ENCODE measurements at regions not wholly inside any gene's neighbourhood (a gene's known extent, or its start where the extent isn't known, plus 50 kb on each side); places are given as distances from the start of the nearest gene placed in this dataset.

DNA sequence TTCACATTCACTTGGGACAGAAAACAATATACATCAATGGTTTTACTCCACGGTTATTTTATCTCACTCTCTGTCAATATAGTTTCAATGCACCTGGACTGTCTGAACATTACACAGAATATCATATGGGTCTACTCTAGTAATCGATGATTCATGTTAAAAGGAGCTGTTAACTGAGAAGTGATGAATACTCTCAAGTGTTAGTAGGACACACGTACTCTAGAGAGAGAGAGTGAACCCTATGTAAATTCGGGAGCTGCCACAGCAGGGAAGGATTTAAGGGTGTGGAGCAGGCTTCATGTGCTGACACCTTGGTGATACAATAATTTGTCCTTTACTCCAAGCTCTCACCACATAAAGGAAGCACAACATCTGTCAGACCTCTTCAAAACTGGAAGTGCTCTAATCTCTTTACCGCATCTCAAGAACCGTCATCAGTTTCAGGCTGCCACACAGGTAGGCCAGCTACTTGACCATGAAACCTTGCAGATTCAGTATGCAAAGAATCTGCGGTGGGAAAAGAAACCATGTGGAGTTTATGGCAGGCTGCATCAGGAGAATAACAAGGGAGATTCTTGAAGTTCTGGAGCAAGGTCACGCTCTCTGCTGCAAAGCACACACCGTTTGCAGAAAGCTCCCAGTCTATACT lies 199.2 kb upstream of the TMC3 start:
- 57% methylated on average over 9 of the region's 9 CpGs for WGBS (ENCODE audit: low lambda C conversion rate)
- Histone ChIP-seq H3K4me2 (no peak overlapping the region), H4K20me1 (ENCODE audit: insufficient read depth) (no peaks in the 10 kb centered on the region), H3K27me3 (ENCODE audit: insufficient read depth) (no peaks in the 10 kb centered on the region), H3K79me2 (ENCODE audit: insufficient read depth) (no peaks in the 10 kb centered on the region), H2AFZ (ENCODE audit: low read depth) (no peak overlapping the region), H3K4me1 (ENCODE audit: control insufficient read depth in 1 of 2, insufficient read depth in 2 of 2, low read depth in 1 of 2, low read length in 1 of 2) (no peaks in the 10 kb centered on the region), H3K9me3 (no peaks in the 10 kb centered on the region), H3K4me3 (ENCODE audit: low read depth in 2 of 2, low read length in 1 of 2) (no peak overlapping the region), H3F3A (replicated peaks; ENCODE audit: insufficient read depth) (no peaks in the 10 kb centered on the region), H3K9me2 (no peaks in the 10 kb centered on the region), H3K9ac (no peak overlapping the region), H3K27ac (ENCODE audit: low read depth in 2 of 2, low read length in 1 of 2) (no peak overlapping the region), H3K36me3 (replicated peaks in 1 of 2; ENCODE audit: control insufficient read depth in 1 of 2, insufficient read depth in 2 of 2, low read length in 1 of 2) (no peaks in the 10 kb centered on the region)
- TF ChIP-seq TCF12 (IDR thresholded peaks at IDR 0.05): no peak
- TF ChIP-seq, protein P1, sequence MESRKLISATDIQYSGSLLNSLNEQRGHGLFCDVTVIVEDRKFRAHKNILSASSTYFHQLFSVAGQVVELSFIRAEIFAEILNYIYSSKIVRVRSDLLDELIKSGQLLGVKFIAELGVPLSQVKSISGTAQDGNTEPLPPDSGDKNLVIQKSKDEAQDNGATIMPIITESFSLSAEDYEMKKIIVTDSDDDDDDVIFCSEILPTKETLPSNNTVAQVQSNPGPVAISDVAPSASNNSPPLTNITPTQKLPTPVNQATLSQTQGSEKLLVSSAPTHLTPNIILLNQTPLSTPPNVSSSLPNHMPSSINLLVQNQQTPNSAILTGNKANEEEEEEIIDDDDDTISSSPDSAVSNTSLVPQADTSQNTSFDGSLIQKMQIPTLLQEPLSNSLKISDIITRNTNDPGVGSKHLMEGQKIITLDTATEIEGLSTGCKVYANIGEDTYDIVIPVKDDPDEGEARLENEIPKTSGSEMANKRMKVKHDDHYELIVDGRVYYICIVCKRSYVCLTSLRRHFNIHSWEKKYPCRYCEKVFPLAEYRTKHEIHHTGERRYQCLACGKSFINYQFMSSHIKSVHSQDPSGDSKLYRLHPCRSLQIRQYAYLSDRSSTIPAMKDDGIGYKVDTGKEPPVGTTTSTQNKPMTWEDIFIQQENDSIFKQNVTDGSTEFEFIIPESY (IDR thresholded peaks at IDR 0.05; ENCODE audit: borderline replicate concordance, low read depth): no peak
- TF ChIP-seq GATA2 (CRISPR knock-in tag; IDR thresholded peaks at IDR 0.05): no peak
- no peak for TF ChIP-seq SIN3A (IDR thresholded peaks at IDR 0.05; ENCODE audit: borderline replicate concordance, low read depth, low read length)
- no peak for TF ChIP-seq RFX5 (IDR thresholded peaks at IDR 0.05; ENCODE audit: low read length)
- TF ChIP-seq, protein P2, sequence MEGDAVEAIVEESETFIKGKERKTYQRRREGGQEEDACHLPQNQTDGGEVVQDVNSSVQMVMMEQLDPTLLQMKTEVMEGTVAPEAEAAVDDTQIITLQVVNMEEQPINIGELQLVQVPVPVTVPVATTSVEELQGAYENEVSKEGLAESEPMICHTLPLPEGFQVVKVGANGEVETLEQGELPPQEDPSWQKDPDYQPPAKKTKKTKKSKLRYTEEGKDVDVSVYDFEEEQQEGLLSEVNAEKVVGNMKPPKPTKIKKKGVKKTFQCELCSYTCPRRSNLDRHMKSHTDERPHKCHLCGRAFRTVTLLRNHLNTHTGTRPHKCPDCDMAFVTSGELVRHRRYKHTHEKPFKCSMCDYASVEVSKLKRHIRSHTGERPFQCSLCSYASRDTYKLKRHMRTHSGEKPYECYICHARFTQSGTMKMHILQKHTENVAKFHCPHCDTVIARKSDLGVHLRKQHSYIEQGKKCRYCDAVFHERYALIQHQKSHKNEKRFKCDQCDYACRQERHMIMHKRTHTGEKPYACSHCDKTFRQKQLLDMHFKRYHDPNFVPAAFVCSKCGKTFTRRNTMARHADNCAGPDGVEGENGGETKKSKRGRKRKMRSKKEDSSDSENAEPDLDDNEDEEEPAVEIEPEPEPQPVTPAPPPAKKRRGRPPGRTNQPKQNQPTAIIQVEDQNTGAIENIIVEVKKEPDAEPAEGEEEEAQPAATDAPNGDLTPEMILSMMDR (IDR thresholded peaks at IDR 0.05): no peak
- TF ChIP-seq MXI1 (IDR thresholded peaks at IDR 0.05; ENCODE audit: low read depth, low read length): no peak
- TF ChIP-seq MEF2A (IDR thresholded peaks at IDR 0.05; ENCODE audit: borderline replicate concordance, low read depth): no peak
- TF ChIP-seq, protein P3, sequence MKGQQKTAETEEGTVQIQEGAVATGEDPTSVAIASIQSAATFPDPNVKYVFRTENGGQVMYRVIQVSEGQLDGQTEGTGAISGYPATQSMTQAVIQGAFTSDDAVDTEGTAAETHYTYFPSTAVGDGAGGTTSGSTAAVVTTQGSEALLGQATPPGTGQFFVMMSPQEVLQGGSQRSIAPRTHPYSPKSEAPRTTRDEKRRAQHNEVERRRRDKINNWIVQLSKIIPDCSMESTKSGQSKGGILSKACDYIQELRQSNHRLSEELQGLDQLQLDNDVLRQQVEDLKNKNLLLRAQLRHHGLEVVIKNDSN (IDR thresholded peaks at IDR 0.05; ENCODE audit: borderline replicate concordance, low read depth): no peak
- no peak for TF ChIP-seq TAF1 (IDR thresholded peaks at IDR 0.05; ENCODE audit: borderline replicate concordance, low read depth, low read length)
- no peak for TF ChIP-seq FOXJ3 (CRISPR knock-in tag; IDR thresholded peaks at IDR 0.05)
- TF ChIP-seq FOSL2 (IDR thresholded peaks at IDR 0.05; ENCODE audit: borderline replicate concordance, low read depth): no peak
- no peak for TF ChIP-seq ELF1 (IDR thresholded peaks at IDR 0.05)
- TF ChIP-seq, protein P4, sequence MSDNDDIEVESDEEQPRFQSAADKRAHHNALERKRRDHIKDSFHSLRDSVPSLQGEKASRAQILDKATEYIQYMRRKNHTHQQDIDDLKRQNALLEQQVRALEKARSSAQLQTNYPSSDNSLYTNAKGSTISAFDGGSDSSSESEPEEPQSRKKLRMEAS (IDR thresholded peaks at IDR 0.05; ENCODE audit: low read depth): no peak
- TF ChIP-seq EZH2phosphoT487 (IDR thresholded peaks at IDR 0.05; ENCODE audit: borderline replicate concordance, low read depth): no peak
- TF ChIP-seq NFIC (IDR thresholded peaks at IDR 0.05; ENCODE audit: borderline replicate concordance): no peak
- no peak for TF ChIP-seq GABPA (IDR thresholded peaks at IDR 0.05; ENCODE audit: low read depth)
- TF ChIP-seq TEAD4 (IDR thresholded peaks at IDR 0.05; ENCODE audit: borderline replicate concordance, insufficient read depth): no peak
- ChIA-PET POLR2A (no interaction called here), CTCF (interaction anchor here (1.6 kb wide), 1 partner anchor 15 kb away, joined by 4 read pairs; no protein-coding TSS in a partner anchor)
- DNase-seq: no peak
